ENCODE measurements at regions not wholly inside any gene's neighbourhood (a gene's known extent, or its start where the extent isn't known, plus 50 kb on each side); places are given as distances from the start of the nearest gene placed in this dataset.

DNA sequence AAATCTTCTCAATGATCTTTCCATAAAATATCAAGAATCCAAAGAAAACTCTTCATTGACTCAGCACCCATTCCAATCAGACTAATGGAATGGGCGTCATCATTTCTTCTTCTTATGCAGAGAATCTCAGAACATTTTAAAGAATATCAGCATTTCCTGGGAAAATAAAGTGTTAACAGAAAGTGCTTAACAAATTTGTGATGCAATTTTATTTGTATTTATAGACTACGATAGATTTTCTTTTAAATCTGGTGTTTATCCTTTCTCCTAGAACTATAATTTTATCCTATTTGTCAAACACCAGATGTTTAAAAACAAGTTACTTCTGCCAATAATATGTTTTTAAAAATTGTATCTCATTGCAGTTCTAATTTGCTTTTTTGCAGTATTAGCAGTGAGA lies 330.7 kb downstream of the COL12A1 start:
- Histone ChIP-seq H3K36me3 (ENCODE audit: insufficient read depth, low read depth, low read length) (no peaks in the 10 kb centered on the region), H3K9ac (ENCODE audit: low read depth, low read length) (no peak overlapping the region), H3K4me3 (ENCODE audit: low read length) (no peak overlapping the region), H3K27ac (ENCODE audit: low read length) (no peak overlapping the region), H3K9me3 (ENCODE audit: insufficient read depth, low read depth, low read length) (no peaks in the 10 kb centered on the region; the same call in 1 of the 2 replicates), H3K27me3 (ENCODE audit: insufficient read depth, low read length) (no peaks in the 10 kb centered on the region), H3K4me1 (ENCODE audit: insufficient read depth, low read length) (no peaks in the 10 kb centered on the region)

DNA sequence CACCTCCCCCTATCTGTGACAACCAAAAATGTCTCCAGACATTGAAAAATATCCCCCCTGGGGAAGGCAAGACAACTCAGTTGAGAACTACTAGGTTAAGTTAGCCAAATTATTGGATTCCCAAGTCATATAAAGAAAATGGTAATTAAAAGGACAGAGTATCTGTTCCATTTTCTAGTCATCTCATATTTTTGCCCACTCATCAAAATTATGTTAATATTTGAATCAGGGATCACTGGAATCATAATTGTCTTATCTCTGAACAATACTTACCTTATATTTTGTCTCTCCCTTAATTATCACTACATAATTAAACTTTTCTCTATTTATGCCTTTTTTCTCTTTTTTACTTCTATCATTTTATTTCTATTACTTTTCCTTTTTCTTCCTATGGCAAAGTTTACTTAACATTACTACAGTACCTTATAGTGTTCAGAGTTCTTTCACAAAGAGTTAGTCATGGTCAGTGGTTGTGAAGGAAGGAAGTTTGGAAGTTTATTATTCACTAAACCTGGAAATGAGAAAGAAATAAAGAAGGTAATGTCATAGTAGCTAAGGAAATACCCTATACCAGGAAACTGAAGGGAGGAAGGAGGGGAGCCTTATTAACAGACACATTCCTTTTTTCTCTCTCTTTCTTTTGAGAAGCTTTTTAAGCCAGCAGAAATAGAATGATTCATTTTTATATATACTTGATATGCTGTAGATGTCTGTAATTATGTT lies 332.9 kb downstream of the COL12A1 start:
- no peak overlapping the region for H3K9ac ChIP-seq (ENCODE audit: low read depth, low read length)
- H3K27ac ChIP-seq (ENCODE audit: low read length): no peak overlapping the region
- no peaks in the 10 kb centered on the region for H3K27me3 ChIP-seq (ENCODE audit: insufficient read depth, low read length)
- no peak overlapping the region for H3K4me3 ChIP-seq (ENCODE audit: low read length)
- no peaks in the 10 kb centered on the region for H3K36me3 ChIP-seq (ENCODE audit: insufficient read depth, low read depth, low read length)
- H3K9me3 ChIP-seq (ENCODE audit: insufficient read depth, low read depth, low read length): peaks cover 6% of the 10 kb centered on the region; the same call in 1 of the 2 replicates
- H3K4me1 ChIP-seq (ENCODE audit: insufficient read depth, low read length): no peaks in the 10 kb centered on the region

GRCh38 chr6:74871757-74872156 lies 334.1 kb downstream of the COL12A1 start:
- Histone ChIP-seq H3K36me3 (ENCODE audit: insufficient read depth, low read depth, low read length) (no peaks in the 10 kb centered on the region), H3K9ac (ENCODE audit: low read depth, low read length) (no peak overlapping the region), H3K27me3 (ENCODE audit: insufficient read depth, low read length) (no peaks in the 10 kb centered on the region), H3K4me3 (ENCODE audit: low read length) (no peak overlapping the region), H3K27ac (ENCODE audit: low read length) (no peak overlapping the region), H3K4me1 (ENCODE audit: insufficient read depth, low read length) (no peaks in the 10 kb centered on the region), H3K9me3 (ENCODE audit: insufficient read depth, low read depth, low read length) (peaks cover 6% of the 10 kb centered on the region; the same call in 1 of the 2 replicates)

- Histone ChIP-seq H3K9ac (ENCODE audit: low read depth, low read length) (no peak overlapping the region), H3K27ac (ENCODE audit: low read length) (no peak overlapping the region), H3K4me3 (ENCODE audit: low read length) (no peak overlapping the region), H3K27me3 (ENCODE audit: insufficient read depth, low read length) (no peaks in the 10 kb centered on the region), H3K9me3 (ENCODE audit: insufficient read depth, low read depth, low read length) (peaks cover 6% of the 10 kb centered on the region; the same call in 1 of the 2 replicates), H3K36me3 (ENCODE audit: insufficient read depth, low read depth, low read length) (no peaks in the 10 kb centered on the region), H3K4me1 (ENCODE audit: insufficient read depth, low read length) (no peaks in the 10 kb centered on the region)
Measured at GRCh38 chr6:74870403-74870802, 335.4 kb downstream of the COL12A1 start.

GRCh38 chr6:74867291-74867690 lies 338.6 kb downstream of the COL12A1 start:
- Histone ChIP-seq H3K4me3 (ENCODE audit: low read length) (no peak overlapping the region), H3K9me3 (ENCODE audit: insufficient read depth, low read depth, low read length) (peaks cover 6% of the 10 kb centered on the region; the same call in 1 of the 2 replicates), H3K27ac (ENCODE audit: low read length) (no peak overlapping the region), H3K27me3 (ENCODE audit: insufficient read depth, low read length) (no peaks in the 10 kb centered on the region), H3K9ac (ENCODE audit: low read depth, low read length) (no peak overlapping the region), H3K36me3 (ENCODE audit: insufficient read depth, low read depth, low read length) (no peaks in the 10 kb centered on the region), H3K4me1 (ENCODE audit: insufficient read depth, low read length) (no peaks in the 10 kb centered on the region)

- H3K27me3 ChIP-seq (ENCODE audit: insufficient read depth, low read length): no peaks in the 10 kb centered on the region
- H3K9ac ChIP-seq (ENCODE audit: low read depth, low read length): no peak overlapping the region
- H3K36me3 ChIP-seq (ENCODE audit: insufficient read depth, low read depth, low read length): no peaks in the 10 kb centered on the region
- H3K9me3 ChIP-seq (ENCODE audit: insufficient read depth, low read depth, low read length): peaks cover 3% of the 10 kb centered on the region; the same call in 1 of the 2 replicates
- H3K27ac ChIP-seq (ENCODE audit: low read length): no peak overlapping the region
- no peaks in the 10 kb centered on the region for H3K4me1 ChIP-seq (ENCODE audit: insufficient read depth, low read length)
- H3K4me3 ChIP-seq (ENCODE audit: low read length): no peak overlapping the region
Measured at GRCh38 chr6:74863968-74864367, 341.9 kb downstream of the COL12A1 start.

DNA sequence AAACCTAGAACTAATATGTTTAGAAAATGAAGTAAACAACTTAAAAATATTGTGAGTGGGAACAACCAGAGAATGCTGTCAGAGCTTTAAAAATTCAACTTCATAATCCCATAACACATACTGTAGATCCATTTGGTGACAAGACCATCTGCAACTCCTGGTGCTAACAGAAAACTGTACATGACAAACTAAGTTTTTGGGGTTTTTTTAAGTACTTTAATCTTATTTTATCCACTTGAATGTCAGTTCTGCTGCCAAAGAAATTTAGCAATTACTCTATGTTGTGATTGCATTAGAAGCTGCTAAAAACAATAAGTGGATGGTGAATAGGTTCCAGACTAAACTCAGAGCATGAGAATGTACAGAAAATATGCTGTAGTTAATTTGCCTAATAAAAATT lies 345.4 kb downstream of the COL12A1 start:
- H3K4me1 ChIP-seq (ENCODE audit: insufficient read depth, low read length): no peaks in the 10 kb centered on the region
- no peak overlapping the region for H3K9ac ChIP-seq (ENCODE audit: low read depth, low read length)
- no peaks in the 10 kb centered on the region for H3K27me3 ChIP-seq (ENCODE audit: insufficient read depth, low read length)
- no peak overlapping the region for H3K4me3 ChIP-seq (ENCODE audit: low read length)
- H3K9me3 ChIP-seq (ENCODE audit: insufficient read depth, low read depth, low read length): no peaks in the 10 kb centered on the region
- H3K36me3 ChIP-seq (ENCODE audit: insufficient read depth, low read depth, low read length): no peaks in the 10 kb centered on the region
- no peak overlapping the region for H3K27ac ChIP-seq (ENCODE audit: low read length)

DNA sequence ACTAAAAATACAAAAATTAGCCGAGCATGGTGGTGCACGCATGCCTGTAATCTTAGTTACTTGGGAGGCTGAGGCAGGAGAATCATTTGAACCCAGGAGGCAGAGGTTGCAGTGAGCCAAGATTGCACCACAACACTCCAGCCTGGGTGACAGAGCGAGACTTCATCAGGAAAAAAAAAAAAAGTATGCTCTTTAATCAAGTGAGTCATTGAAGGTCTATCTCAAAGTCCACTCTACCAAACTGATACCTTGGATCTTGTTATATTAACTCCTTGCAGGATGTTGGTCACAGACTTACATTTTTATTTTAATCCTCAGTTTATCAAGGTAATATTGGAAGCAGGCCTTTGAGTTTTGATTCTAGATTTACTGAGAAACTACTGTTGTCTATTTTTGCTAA lies 348.7 kb downstream of the COL12A1 start:
- Histone ChIP-seq H3K27me3 (ENCODE audit: insufficient read depth, low read length) (no peaks in the 10 kb centered on the region), H3K27ac (ENCODE audit: low read length) (no peak overlapping the region), H3K4me1 (ENCODE audit: insufficient read depth, low read length) (no peaks in the 10 kb centered on the region), H3K9me3 (ENCODE audit: insufficient read depth, low read depth, low read length) (no peaks in the 10 kb centered on the region), H3K36me3 (ENCODE audit: insufficient read depth, low read depth, low read length) (no peaks in the 10 kb centered on the region), H3K9ac (ENCODE audit: low read depth, low read length) (no peak overlapping the region), H3K4me3 (ENCODE audit: low read length) (no peak overlapping the region)

GRCh38 chr6:74853991-74854390 lies 351.9 kb downstream of the COL12A1 start:
- Histone ChIP-seq H3K4me3 (ENCODE audit: low read length) (no peak overlapping the region), H3K36me3 (ENCODE audit: insufficient read depth, low read depth, low read length) (no peaks in the 10 kb centered on the region), H3K4me1 (ENCODE audit: insufficient read depth, low read length) (no peaks in the 10 kb centered on the region), H3K9me3 (ENCODE audit: insufficient read depth, low read depth, low read length) (no peaks in the 10 kb centered on the region), H3K27me3 (ENCODE audit: insufficient read depth, low read length) (no peaks in the 10 kb centered on the region), H3K9ac (ENCODE audit: low read depth, low read length) (no peak overlapping the region), H3K27ac (ENCODE audit: low read length) (no peak overlapping the region)

DNA sequence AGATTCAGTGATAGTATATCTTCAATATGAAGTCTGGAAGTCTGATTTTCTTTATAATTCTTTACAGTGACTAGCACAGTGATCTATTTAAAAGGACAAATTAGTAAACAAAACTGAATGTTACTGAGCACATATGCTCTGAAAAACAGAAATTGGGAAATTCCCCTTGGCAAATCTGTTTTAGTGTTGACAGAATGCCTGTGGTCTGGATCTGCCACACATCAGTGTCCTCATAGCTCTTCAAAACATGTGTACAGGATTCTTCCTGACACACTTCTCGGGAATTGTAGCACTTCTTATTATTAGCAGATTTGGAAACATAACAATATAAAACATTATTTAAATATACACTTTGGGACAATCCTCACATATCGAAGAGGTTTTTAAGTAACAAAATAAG lies 354.3 kb downstream of the COL12A1 start:
- no peaks in the 10 kb centered on the region for H3K27me3 ChIP-seq (ENCODE audit: insufficient read depth, low read length)
- H3K9me3 ChIP-seq (ENCODE audit: insufficient read depth, low read depth, low read length): no peaks in the 10 kb centered on the region
- H3K4me3 ChIP-seq (ENCODE audit: low read length): no peak overlapping the region
- no peak overlapping the region for H3K9ac ChIP-seq (ENCODE audit: low read depth, low read length)
- H3K4me1 ChIP-seq (ENCODE audit: insufficient read depth, low read length): no peaks in the 10 kb centered on the region
- no peak overlapping the region for H3K27ac ChIP-seq (ENCODE audit: low read length)
- no peaks in the 10 kb centered on the region for H3K36me3 ChIP-seq (ENCODE audit: insufficient read depth, low read depth, low read length)

GRCh38 chr6:74840953-74841352 lies 364.9 kb downstream of the COL12A1 start:
- no peaks in the 10 kb centered on the region for H3K27me3 ChIP-seq (ENCODE audit: insufficient read depth, low read length)
- H3K4me1 ChIP-seq (ENCODE audit: insufficient read depth, low read length): no peaks in the 10 kb centered on the region
- H3K27ac ChIP-seq (ENCODE audit: low read length): no peak overlapping the region
- H3K9ac ChIP-seq (ENCODE audit: low read depth, low read length): no peak overlapping the region
- H3K4me3 ChIP-seq (ENCODE audit: low read length): no peak overlapping the region
- H3K9me3 ChIP-seq (ENCODE audit: insufficient read depth, low read depth, low read length): no peaks in the 10 kb centered on the region
- H3K36me3 ChIP-seq (ENCODE audit: insufficient read depth, low read depth, low read length): no peaks in the 10 kb centered on the region

DNA sequence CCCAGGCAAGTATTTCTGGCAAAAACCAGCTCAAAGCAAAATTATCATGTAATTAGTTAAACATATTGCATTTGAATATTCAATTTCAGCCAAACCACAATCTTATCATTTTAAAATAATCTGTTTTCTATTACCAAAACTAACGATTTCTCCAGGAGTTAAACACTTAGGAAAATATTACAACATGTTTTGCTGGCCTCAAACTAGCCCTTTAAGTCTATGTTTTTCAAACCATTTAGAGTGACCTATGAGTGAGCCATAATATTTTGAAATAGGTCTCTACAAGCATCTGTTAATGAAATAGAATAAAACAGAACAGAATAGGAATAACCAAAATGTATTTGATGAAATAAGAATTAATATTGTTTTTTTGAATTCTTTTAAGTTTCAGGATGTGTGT lies 370.9 kb downstream of the COL12A1 start:
- Histone ChIP-seq H3K9me3 (ENCODE audit: insufficient read depth, low read depth, low read length) (no peaks in the 10 kb centered on the region; the same call in 1 of the 2 replicates), H3K27me3 (ENCODE audit: insufficient read depth, low read length) (no peaks in the 10 kb centered on the region), H3K36me3 (ENCODE audit: insufficient read depth, low read depth, low read length) (no peaks in the 10 kb centered on the region), H3K27ac (ENCODE audit: low read length) (no peak overlapping the region), H3K4me1 (ENCODE audit: insufficient read depth, low read length) (no peaks in the 10 kb centered on the region), H3K4me3 (ENCODE audit: low read length) (no peak overlapping the region), H3K9ac (ENCODE audit: low read depth, low read length) (no peak overlapping the region)

Data from iPS-20b (cell line).